ENCODE measurements at regions not wholly inside any gene's neighbourhood (a gene's known extent, or its start where the extent isn't known, plus 50 kb on each side); places are given as distances from the start of the nearest gene placed in this dataset.

DNA sequence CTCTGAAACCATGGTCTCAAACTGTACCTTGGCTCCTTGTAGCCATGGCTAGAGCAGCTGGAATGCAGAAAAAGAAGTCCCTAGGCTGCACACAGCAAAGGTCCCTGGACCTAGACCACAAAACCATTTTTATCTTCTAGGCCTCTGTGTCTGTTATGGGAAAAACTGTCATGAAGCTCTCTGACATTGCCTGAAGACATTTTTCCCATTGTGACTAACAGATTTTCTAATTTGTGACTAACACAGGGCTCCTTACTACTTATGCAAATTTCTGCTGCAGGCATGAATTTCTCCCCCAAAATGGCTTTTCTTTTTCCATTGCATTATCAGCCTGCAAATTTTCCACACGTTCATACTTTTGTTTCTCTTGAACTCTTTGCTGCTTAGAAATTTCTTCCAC lies 470.4 kb downstream of the KDM5D start:
- Mint-ChIP-seq H3K27ac (no peak overlapping the region), H3K27me3 (ENCODE audit: low read depth in 2 of 2) (no peaks in the 10 kb centered on the region), H3K4me1 (no peaks in the 10 kb centered on the region), H3K36me3 (no peaks in the 10 kb centered on the region), H3K9me3 (no peaks in the 10 kb centered on the region), H3K4me3 (no peak overlapping the region)
- WGBS (ENCODE audit: insufficient coverage) = 88% methylated on average over 1 of the region's 1 CpG
- TF ChIP-seq, protein P1, sequence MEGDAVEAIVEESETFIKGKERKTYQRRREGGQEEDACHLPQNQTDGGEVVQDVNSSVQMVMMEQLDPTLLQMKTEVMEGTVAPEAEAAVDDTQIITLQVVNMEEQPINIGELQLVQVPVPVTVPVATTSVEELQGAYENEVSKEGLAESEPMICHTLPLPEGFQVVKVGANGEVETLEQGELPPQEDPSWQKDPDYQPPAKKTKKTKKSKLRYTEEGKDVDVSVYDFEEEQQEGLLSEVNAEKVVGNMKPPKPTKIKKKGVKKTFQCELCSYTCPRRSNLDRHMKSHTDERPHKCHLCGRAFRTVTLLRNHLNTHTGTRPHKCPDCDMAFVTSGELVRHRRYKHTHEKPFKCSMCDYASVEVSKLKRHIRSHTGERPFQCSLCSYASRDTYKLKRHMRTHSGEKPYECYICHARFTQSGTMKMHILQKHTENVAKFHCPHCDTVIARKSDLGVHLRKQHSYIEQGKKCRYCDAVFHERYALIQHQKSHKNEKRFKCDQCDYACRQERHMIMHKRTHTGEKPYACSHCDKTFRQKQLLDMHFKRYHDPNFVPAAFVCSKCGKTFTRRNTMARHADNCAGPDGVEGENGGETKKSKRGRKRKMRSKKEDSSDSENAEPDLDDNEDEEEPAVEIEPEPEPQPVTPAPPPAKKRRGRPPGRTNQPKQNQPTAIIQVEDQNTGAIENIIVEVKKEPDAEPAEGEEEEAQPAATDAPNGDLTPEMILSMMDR (IDR thresholded peaks at IDR 0.05) = no peak
- DNase-seq (no peak), ATAC-seq (no peak)
- Histone ChIP-seq H3K4me3 (ENCODE audit: low read length) (no peak overlapping the region), H3K27me3 (ENCODE audit: control insufficient read depth, insufficient read depth, low read length) (no peaks in the 10 kb centered on the region), H3K27ac (ENCODE audit: low read length) (no peak overlapping the region), H3K36me3 (ENCODE audit: control insufficient read depth, insufficient read depth, low read length) (no peaks in the 10 kb centered on the region), H3K4me1 (ENCODE audit: control insufficient read depth, insufficient read depth, low read length) (no peaks in the 10 kb centered on the region), H3K9me3 (ENCODE audit: control insufficient read depth, insufficient read depth, low read length) (no peaks in the 10 kb centered on the region)
- intact Hi-C loops (cut with micrococcal nuclease) = no loop called here

- H3K4me1 Mint-ChIP-seq = no peaks in the 10 kb centered on the region
- no peaks in the 10 kb centered on the region for H3K36me3 ChIP-seq (ENCODE audit: control insufficient read depth, insufficient read depth, low read length)
- ATAC-seq (no peak), DNase-seq (no peak)
- no peaks in the 10 kb centered on the region for H3K27me3 ChIP-seq (ENCODE audit: control insufficient read depth, insufficient read depth, low read length)
- no peak overlapping the region for H3K27ac ChIP-seq (ENCODE audit: low read length)
- H3K27ac Mint-ChIP-seq = no peak overlapping the region
- intact Hi-C loops (cut with micrococcal nuclease) = no loop called here
- H3K4me3 ChIP-seq (ENCODE audit: low read length) = no peak overlapping the region
- 100% methylated on average over 1 of the region's 2 CpGs for WGBS (ENCODE audit: insufficient coverage)
- no peak overlapping the region for H3K4me3 Mint-ChIP-seq
- no peaks in the 10 kb centered on the region for H3K9me3 ChIP-seq (ENCODE audit: control insufficient read depth, insufficient read depth, low read length)
- TF ChIP-seq, protein P1 (IDR thresholded peaks at IDR 0.05) = no peak
- no peaks in the 10 kb centered on the region for H3K36me3 Mint-ChIP-seq
- H3K4me1 ChIP-seq (ENCODE audit: control insufficient read depth, insufficient read depth, low read length) = no peaks in the 10 kb centered on the region
- H3K9me3 Mint-ChIP-seq = no peaks in the 10 kb centered on the region
- no peaks in the 10 kb centered on the region for H3K27me3 Mint-ChIP-seq (ENCODE audit: low read depth in 2 of 2)
Observed at GRCh38 chrY:19268331-19268730, 476.2 kb downstream of the KDM5D start.

DNA sequence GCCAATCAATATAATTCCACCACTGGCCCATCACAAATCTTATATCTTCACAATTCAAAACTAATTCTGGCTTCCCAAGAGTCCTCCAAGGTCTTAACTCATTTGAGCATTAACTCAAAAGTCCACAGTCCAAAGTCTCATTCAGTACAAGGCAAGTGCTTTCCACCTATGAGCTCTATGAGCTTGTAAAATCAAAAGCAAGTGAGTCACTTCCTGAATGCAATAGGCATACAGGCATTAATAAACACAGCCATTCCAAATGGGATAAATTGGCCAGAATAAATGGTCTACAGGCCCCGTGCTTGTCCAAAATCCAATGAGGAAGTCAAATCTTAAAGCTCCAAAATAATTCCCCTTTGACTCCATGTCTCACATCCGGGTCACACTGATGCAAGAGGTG lies 479.1 kb downstream of the KDM5D start:
- no peaks in the 10 kb centered on the region for H3K36me3 Mint-ChIP-seq
- H3K4me3 ChIP-seq (ENCODE audit: low read length) = no peak overlapping the region

DNA sequence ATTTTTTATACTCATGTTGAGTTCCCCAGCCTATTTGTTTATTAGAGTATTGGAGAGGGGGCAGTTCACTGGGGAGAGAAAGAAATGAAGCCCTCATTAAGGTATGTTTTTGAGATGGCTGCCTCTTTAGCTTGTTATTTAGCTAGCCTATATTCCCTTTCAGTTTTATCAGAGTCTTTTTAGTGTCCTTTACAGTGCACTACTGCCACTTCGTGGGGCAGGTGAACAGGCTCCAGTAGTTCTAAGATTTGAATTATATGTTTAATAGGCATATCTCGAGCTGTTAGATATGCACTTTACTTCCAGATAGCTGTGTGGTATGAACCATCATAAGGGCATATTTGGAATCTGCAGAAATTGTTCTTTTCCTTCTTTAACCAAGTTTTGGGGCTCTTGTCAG lies 482.2 kb downstream of the KDM5D start:
- intact Hi-C loops (cut with micrococcal nuclease) = no loop called here
- peak in 1 of 2 donors; percentile 25 for DNase-seq

More for the DNA sequence above, 479.1 kb downstream of the KDM5D start:
- Mint-ChIP-seq H3K27me3 (ENCODE audit: low read depth in 2 of 2) (no peaks in the 10 kb centered on the region), H3K9me3 (no peaks in the 10 kb centered on the region), H3K4me1 (no peaks in the 10 kb centered on the region), H3K4me3 (no peak overlapping the region), H3K27ac (no peak overlapping the region)
- no peaks in the 10 kb centered on the region for H3K36me3 ChIP-seq (ENCODE audit: control insufficient read depth, insufficient read depth, low read length)
- intact Hi-C loops (cut with micrococcal nuclease) = no loop called here
- DNase-seq (no peak), ATAC-seq (no peak)
- TF ChIP-seq, protein P1 (IDR thresholded peaks at IDR 0.05) = no peak
- no peak overlapping the region for H3K27ac ChIP-seq (ENCODE audit: low read length)
- no peaks in the 10 kb centered on the region for H3K27me3 ChIP-seq (ENCODE audit: control insufficient read depth, insufficient read depth, low read length)
- no peaks in the 10 kb centered on the region for H3K9me3 ChIP-seq (ENCODE audit: control insufficient read depth, insufficient read depth, low read length)
- 83% methylated on average over 2 of the region's 2 CpGs for WGBS (ENCODE audit: insufficient coverage)
- H3K4me1 ChIP-seq (ENCODE audit: control insufficient read depth, insufficient read depth, low read length) = no peaks in the 10 kb centered on the region

More for the DNA sequence above, 482.2 kb downstream of the KDM5D start:
- H3K27ac Mint-ChIP-seq = no peak overlapping the region
- Histone ChIP-seq H3K4me3 (ENCODE audit: low read length) (no peak overlapping the region), H3K27me3 (ENCODE audit: control insufficient read depth, insufficient read depth, low read length) (no peaks in the 10 kb centered on the region), H3K4me1 (ENCODE audit: control insufficient read depth, insufficient read depth, low read length) (no peaks in the 10 kb centered on the region), H3K27ac (ENCODE audit: low read length) (no peak overlapping the region), H3K36me3 (ENCODE audit: control insufficient read depth, insufficient read depth, low read length) (no peaks in the 10 kb centered on the region), H3K9me3 (ENCODE audit: control insufficient read depth, insufficient read depth, low read length) (no peaks in the 10 kb centered on the region)
- H3K4me3 Mint-ChIP-seq = no peak overlapping the region
- 40% methylated on average over 1 of the region's 2 CpGs for WGBS (ENCODE audit: insufficient coverage)
- no peaks in the 10 kb centered on the region for H3K4me1 Mint-ChIP-seq
- TF ChIP-seq, protein P1 (IDR thresholded peaks at IDR 0.05) = no peak
- H3K27me3 Mint-ChIP-seq (ENCODE audit: low read depth in 2 of 2) = no peaks in the 10 kb centered on the region
- H3K9me3 Mint-ChIP-seq = no peaks in the 10 kb centered on the region
- no peak for ATAC-seq
- no peaks in the 10 kb centered on the region for H3K36me3 Mint-ChIP-seq
